ENCODE measurements at regions not wholly inside any gene's neighbourhood (a gene's known extent, or its start where the extent isn't known, plus 50 kb on each side); places are given as distances from the start of the nearest gene placed in this dataset.

DNA sequence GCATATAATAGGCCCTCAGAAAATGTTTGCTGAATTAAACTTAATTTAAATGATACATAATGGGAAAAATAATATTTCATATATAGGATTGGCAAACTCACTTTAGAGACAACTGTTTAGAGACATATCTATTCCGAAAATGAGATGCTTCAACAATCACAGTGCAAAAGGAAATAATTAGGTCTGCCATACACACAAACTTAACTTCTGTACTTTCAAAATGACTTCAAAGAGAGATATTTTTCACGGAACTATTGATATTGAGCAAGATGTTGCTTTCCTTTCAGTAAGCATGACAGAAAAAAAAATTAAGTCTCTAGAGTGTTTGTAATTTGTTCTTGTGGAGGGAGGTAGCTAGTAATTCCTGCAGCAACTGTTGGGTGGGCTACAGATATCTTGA is 769.5 kb downstream of the TUSC7 start:
- DNase-seq, result no peak

GRCh38 chr3:117480525-117480924 is 770.9 kb downstream of the TUSC7 start:
- no peak for DNase-seq

GRCh38 chr3:117480972-117481371 is 771.4 kb downstream of the TUSC7 start:
- DNase-seq, result no peak

- no peak for DNase-seq
Observed at GRCh38 chr3:117483839-117484238, 774.3 kb downstream of the TUSC7 start.

DNA sequence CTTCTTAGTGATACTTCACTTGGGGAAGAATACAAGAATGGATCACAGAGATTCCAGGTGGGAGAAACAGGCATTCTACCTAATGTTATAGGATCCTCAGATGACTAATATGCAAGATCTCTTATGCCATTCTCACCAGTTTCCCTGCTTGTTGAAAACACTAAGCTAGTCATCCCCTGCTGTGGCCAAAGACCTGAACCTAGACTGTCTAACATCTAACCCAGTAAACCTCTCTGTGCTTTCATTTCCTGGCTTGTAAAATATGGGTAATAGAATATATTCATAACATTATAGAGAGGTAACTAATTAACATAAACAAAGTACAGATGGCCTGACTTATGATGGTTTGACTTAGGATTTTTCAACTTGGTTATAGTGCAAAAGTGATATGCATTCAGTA is 776.3 kb downstream of the TUSC7 start:
- DNase-seq, result no peak

GRCh38 chr3:117486719-117487716 is 777.4 kb downstream of the TUSC7 start:
- no peak for DNase-seq

DNA sequence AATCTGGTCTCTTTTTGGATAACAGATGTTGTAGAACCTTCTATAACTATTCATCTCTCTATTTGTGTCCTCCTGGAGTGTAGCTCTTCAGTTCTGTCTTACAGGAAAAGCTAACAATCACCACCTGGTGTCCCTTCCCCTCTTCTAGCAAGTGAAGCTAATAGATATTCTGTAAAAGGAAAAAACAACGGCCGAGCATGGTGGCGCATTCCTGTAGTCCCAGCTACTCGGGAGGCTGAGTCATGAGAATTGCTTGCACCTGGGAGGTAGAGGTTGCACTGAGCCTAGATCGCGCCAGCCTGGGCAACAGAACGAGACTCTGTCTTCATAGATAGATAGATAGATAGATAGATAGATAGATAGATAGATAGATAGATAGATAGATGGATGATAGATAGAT is 779.4 kb downstream of the TUSC7 start:
- DNase-seq, result no peak

DNA sequence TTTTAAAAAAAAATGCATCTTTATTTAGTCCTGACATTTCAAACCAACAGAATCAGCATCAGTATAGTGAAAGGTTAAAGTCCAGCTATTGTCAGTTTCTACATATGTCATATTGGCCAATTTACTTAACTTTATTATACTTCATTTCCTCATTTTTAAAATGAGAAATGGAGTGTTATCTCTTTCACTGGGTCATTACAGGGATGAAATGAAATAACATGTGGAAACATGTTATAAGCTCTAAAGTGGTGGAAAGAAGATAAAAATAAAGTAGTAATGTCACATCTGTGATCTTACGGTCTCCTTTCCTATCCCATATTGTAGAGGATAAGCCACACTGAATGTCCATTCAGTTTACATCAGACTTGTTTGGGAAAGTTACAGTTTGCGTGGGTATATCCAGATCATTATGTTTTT is 780.1 kb downstream of the TUSC7 start:
- no peak for DNase-seq

GRCh38 chr3:117490716-117491115 is 781.1 kb downstream of the TUSC7 start:
- DNase-seq, result no peak

- peak; percentile 16 for DNase-seq
Observed at GRCh38 chr3:117495620-117496019, 786.0 kb downstream of the TUSC7 start.

- DNase-seq, result no peak
Observed at GRCh38 chr3:117499189-117499870, 789.8 kb downstream of the TUSC7 start.

- DNase-seq, result no peak
Observed at GRCh38 chr3:117507958-117508357, 798.4 kb downstream of the TUSC7 start.

GRCh38 chr3:117509858-117510257 is 800.3 kb downstream of the TUSC7 start:
- DNase-seq, result no peak

DNA sequence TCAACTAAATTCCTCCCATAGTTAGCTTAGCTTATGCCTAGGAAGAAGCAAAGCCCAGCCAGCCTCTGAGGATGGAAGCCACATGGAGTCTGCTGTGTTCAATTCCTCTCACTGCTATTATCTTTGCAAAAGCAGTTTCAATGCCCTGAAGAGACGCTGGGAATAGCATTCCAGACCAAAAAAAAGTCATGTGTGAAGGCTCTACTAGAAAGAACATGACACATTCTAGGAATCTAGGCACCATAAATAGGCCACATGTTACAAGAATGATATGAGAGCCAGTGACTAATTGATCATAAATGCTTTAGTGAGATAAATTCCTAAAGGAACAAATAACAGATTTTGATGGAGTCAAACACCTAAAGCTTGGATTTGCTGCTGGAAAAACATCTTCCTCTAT is 800.8 kb downstream of the TUSC7 start:
- peak; percentile 84 for DNase-seq

DNA sequence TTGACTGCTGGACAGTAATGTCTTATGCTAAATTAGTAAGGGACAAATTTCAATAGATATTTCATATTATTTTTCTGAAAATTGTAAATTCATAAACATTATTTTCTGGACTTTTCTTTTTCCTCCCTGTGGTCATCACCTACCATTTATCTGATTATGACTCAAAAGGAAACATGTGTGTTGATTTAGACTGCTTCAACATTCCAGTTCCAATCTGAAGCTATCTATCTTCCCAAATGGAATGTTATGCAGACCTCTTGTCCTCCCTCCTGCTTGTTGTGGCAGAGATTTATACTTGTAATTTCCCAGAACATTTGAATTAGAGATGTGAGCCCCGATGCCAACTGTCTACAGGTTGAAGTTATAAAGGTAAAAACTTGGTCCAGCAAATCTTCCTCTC is 803.4 kb downstream of the TUSC7 start:
- peak; percentile 65 for DNase-seq

DNA sequence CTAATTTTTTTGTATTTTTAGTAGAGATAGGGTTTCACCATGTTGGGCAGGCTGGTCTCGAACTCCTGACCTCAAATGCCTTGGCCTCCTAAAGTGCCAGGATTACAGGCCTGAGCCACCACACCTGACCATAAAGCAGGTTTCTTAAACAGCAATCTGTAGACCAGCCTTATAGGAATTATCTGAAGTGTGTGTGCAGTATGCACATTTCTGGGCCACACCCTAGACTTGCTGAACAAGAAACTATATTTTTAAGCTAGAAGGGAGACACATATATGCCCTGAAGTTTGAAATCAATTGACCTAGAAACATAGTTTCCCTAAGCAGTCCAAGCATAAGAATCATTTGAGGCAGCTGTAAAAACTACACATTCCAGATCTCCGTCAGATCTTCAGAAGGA is 805.7 kb downstream of the TUSC7 start:
- no peak for DNase-seq

DNA sequence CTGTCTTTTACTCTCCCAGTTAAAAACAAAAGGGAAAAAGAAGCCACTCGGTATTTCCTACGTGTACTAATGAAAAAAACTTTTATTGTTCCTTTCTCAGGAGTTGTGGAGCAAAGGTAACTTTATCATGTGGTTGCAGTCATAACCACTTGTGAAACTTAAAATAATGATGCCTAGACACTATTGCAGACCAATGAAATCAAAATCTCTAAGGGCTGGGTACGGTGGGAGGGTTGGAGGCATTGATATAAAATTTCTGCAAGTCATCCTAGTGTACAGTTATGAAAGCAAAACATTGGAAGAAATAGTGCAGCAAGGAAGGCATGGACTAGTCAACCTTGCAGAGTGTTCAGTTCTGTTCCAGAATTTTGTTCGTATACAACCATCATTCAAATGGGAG is 808.8 kb downstream of the TUSC7 start:
- no peak for DNase-seq

DNA sequence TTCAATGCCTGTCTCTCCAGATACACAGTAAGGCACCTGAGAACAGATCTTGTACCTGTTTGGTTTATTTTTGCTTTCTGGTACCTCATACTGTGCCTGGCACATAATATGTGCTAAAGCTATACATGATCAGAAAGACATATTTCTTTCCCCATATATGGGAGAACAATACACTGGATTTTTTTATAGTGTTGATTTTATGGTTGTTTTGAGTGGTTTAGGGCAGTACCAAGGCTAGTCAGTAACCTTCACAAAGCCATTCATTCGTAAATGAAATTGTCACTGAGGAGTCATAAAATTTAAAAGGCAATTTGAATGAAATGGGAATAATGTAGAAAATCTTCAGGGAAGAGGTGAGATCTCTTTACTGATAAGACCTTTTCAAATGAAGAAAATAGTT is 810.2 kb downstream of the TUSC7 start:
- DNase-seq, result no peak

DNA sequence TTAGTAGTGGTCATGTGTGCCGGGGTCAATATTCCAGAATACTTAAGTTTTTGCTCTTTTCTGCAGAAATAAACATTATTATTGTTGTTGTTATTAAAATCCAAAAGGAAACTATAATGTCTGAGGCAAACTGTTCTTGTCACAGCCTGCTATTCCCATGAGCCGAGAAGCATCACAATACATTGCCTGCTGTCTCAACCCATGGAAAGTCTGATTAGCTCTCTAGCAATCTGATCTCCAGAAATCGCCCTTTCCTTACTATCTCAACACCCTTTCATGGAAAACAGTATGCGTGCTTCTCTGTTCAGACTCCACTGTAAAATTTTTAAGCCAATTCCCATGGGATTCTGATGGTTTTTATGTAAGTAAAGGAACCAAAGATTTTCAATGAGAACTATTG is 811.0 kb downstream of the TUSC7 start:
- no peak for DNase-seq

DNA sequence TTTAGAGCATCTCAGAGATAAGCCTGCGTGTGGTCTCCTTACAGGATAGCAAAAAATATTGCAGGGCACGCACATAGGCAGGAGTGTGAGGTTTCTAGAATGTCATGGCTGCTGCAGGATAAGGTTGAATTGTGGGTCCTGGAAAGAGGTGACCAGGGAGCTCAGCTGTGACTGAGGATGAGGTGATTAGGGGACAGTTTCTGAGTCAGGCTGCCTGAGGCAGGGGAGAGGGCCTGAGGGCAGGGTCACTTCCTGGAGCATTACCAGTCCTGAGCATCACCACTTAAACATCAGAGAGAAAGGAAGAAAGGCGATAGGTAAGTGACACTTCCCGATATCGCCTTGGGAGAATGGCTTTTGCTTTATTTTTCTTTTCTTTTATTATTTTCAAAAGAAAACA is 813.8 kb downstream of the TUSC7 start:
- no peak for DNase-seq

- DNase-seq, result peak; percentile 87
Observed at GRCh38 chr3:117524890-117525289, 815.3 kb downstream of the TUSC7 start.

GRCh38 chr3:117526470-117527079 is 817.0 kb downstream of the TUSC7 start:
- peak; percentile 42 for DNase-seq

DNA sequence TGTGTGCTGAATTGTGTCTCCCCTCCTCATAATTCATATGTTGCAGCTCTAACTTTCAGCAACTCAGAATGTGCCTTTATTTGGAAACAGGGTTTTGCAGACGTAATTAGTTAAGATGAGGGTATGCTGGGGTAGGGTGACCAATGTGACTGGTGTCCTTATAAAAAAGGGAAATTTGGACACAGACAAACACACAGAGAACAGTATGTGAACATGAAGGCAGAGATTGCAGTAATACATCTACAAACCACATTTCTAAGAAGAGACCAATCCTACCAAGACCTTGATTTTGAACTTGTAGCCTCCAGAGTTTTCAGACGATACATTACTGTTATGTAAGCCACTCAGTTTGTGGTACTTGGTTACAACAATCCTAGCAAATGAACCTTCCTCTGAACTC is 817.8 kb downstream of the TUSC7 start:
- no peak for DNase-seq
